GM23338 (cell line): ENCODE measurements at regions not wholly inside any gene's neighbourhood (a gene's known extent, or its start where the extent isn't known, plus 50 kb on each side); places are given as distances from the start of the nearest gene placed in this dataset.

Experiments
- EZH2 ChIP-seq: fragments of 200-600 bp; sonication (generic); IDR thresholded peaks from one replicate; pipeline ENCODE4 v1.8.0; 2017; ENCODE audit warnings: antibody characterized with exemption, mild to moderate bottlenecking, low read depth; ENCODE audit not compliant: unreplicated experiment
- EZH2phosphoT487 ChIP-seq: fragments of 200-600 bp; sonication (generic); IDR thresholded peaks from one replicate; pipeline ENCODE4 v1.8.1; 2018; ENCODE audit warnings: antibody characterized with exemption; ENCODE audit not compliant: unreplicated experiment
- NANOG ChIP-seq: IDR thresholded peaks from 2 replicates; pipeline ENCODE4 v1.6.1; 2016; ENCODE audit warnings: antibody characterized with exemption, borderline replicate concordance
- POLR2AphosphoS5 ChIP-seq: IDR thresholded peaks from 2 replicates; pipeline ENCODE4 v1.6.1; 2016; ENCODE audit warnings: antibody characterized with exemption, low read depth
- REST ChIP-seq: IDR thresholded peaks from one replicate; pipeline ENCODE4 v1.6.1; 2018; ENCODE audit warnings: antibody characterized with exemption; ENCODE audit not compliant: unreplicated experiment
- TF ChIP-seq, protein P1 (sequence below), 2 experiments: fragments of 200-600 bp in 1 of 2; sonication (generic) in 1 of 2; conservative IDR thresholded peaks; 2 replicates each; pipeline versions ENCODE4 v1.5.1 to v1.6.1; 2016 to 2017; ENCODE audit warnings: antibody characterized with exemption in 2 of 2, low read depth in 2 of 2, mild to moderate bottlenecking in 2 of 2, moderate library complexity in 1 of 2
- TF ChIP-seq, protein P2 (sequence below): IDR thresholded peaks from 2 replicates; pipeline ENCODE4 v1.6.1; 2016; ENCODE audit warnings: antibody characterized with exemption

DNA sequence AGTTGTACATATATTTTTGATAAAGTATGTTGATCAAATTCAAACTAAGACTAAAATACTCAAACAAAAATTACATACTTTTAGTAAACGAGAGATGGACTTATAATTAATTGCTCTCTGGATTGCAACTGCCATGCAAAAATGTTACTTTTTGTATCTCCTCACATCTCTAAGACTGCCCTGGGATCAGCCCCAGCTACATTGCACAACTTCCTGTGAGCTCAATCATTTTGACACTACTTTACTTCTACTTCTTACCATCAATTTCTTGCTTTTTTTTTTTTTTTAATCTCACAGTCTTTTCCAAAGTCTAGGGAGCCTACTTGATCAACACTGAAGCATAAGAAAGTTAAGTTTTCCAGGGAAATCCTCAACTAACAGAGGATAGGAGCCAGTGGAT is 506.0 kb upstream of the CDH10 start:
- TF ChIP-seq, protein P1, sequence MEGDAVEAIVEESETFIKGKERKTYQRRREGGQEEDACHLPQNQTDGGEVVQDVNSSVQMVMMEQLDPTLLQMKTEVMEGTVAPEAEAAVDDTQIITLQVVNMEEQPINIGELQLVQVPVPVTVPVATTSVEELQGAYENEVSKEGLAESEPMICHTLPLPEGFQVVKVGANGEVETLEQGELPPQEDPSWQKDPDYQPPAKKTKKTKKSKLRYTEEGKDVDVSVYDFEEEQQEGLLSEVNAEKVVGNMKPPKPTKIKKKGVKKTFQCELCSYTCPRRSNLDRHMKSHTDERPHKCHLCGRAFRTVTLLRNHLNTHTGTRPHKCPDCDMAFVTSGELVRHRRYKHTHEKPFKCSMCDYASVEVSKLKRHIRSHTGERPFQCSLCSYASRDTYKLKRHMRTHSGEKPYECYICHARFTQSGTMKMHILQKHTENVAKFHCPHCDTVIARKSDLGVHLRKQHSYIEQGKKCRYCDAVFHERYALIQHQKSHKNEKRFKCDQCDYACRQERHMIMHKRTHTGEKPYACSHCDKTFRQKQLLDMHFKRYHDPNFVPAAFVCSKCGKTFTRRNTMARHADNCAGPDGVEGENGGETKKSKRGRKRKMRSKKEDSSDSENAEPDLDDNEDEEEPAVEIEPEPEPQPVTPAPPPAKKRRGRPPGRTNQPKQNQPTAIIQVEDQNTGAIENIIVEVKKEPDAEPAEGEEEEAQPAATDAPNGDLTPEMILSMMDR (conservative IDR thresholded peaks at IDR 0.05; ENCODE audit: low read depth in 2 of 2): no peak
- TF ChIP-seq REST (no peak), POLR2AphosphoS5 (no peak), EZH2phosphoT487 (no peak), EZH2 (no peak), NANOG (no peak)
- TF ChIP-seq, protein P2, sequence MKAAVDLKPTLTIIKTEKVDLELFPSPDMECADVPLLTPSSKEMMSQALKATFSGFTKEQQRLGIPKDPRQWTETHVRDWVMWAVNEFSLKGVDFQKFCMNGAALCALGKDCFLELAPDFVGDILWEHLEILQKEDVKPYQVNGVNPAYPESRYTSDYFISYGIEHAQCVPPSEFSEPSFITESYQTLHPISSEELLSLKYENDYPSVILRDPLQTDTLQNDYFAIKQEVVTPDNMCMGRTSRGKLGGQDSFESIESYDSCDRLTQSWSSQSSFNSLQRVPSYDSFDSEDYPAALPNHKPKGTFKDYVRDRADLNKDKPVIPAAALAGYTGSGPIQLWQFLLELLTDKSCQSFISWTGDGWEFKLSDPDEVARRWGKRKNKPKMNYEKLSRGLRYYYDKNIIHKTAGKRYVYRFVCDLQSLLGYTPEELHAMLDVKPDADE: no peak
